Astrocyte of the cerebellum (primary cell): ENCODE measurements at regions not wholly inside any gene's neighbourhood (a gene's known extent, or its start where the extent isn't known, plus 50 kb on each side); places are given as distances from the start of the nearest gene placed in this dataset.
A peak's percentile ranks its signal among the peaks of the same experiment; 100 is the strongest.

Experiments used
- DNase-seq: peaks from one replicate; pipeline ENCODE4 v3.0.0-alpha.2; 2011; ENCODE audit warnings: low read depth
- H3K4me3 ChIP-seq: 2 replicates; pipeline ENCODE4 v1.5.1; 2011; ENCODE audit warnings: mild to moderate bottlenecking, low read depth, low read length, moderate library complexity
- in situ Hi-C: cut with HindIII; loops from 2 replicates; pipeline ENCODE4 v1.10.0; 2017; ENCODE audit warnings: low sequenced_read_pairs
- TF ChIP-seq, protein P1 (sequence below): IDR thresholded peaks from 2 replicates; pipeline ENCODE4 v1.5.1; 2012; ENCODE audit warnings: low read length, low read depth, moderate library complexity, mild to moderate bottlenecking; ENCODE audit errors: missing control alignments

DNA sequence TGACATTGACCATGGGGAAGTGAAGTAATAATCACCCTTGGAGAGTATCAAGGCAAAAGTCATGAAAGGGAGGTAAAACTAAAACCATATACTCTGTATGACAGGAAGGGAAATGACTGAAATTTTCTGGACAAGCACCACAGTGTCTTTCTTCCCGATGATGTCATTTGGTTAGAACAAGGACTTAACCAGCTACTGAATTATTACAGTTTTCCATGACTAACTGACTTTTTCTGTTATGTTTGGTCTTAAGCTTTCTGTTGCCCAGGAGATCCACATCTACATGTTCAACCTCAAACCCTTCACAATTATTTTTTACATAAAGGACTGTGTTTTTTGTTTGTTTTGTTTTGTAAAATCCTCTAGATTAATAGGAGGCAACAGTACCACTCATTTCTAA, 191.9 kb upstream of the IL12A start:
- TF ChIP-seq, protein P1, sequence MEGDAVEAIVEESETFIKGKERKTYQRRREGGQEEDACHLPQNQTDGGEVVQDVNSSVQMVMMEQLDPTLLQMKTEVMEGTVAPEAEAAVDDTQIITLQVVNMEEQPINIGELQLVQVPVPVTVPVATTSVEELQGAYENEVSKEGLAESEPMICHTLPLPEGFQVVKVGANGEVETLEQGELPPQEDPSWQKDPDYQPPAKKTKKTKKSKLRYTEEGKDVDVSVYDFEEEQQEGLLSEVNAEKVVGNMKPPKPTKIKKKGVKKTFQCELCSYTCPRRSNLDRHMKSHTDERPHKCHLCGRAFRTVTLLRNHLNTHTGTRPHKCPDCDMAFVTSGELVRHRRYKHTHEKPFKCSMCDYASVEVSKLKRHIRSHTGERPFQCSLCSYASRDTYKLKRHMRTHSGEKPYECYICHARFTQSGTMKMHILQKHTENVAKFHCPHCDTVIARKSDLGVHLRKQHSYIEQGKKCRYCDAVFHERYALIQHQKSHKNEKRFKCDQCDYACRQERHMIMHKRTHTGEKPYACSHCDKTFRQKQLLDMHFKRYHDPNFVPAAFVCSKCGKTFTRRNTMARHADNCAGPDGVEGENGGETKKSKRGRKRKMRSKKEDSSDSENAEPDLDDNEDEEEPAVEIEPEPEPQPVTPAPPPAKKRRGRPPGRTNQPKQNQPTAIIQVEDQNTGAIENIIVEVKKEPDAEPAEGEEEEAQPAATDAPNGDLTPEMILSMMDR: no peak
- DNase-seq: peak; percentile 66
- H3K4me3 ChIP-seq: no peak overlapping the region
- in situ Hi-C loops: no loop called here

DNA sequence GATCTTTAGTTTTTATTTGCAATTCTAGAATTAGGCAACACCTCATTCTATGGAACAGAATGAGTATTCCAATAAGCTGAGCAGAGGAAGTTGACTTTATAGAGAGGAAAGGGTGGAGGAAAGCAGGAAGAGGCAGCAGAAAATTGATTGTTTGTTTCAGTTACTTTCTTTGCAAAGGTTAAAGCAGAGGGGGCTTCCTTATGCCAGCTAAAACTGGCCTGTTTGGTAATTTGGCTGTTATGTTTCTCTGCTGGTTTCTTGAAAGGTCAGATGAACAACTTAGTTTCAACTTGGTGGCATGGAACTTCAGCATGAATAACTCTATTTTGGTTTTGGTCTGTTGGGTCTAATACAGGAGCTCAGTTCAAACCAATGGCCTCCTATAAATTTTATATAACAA, 190.9 kb upstream of the IL12A start:
- H3K4me3 ChIP-seq: no peak overlapping the region
- DNase-seq: no peak
- TF ChIP-seq, protein P1: no peak
- in situ Hi-C loops: no loop called here

DNA sequence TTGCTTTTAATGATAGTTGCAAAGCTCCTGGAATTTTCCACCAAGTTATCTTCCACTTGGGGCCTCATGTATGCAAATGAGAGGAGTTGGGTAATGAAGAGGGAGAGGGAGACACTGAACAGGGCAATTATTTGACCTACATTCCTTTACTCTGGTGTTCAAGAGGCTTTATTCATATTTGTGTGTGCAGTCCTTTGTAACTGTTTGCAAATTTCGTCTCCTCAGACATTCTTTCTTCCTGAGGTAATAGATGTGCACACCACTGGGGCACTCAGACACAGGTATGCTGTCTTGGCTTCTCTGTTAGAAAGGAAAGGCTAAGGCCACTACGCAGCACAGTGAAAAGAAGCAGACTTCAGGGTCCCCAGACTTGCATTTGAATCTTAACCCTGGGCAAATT, 189.7 kb upstream of the IL12A start:
- in situ Hi-C loops: no loop called here
- TF ChIP-seq, protein P1: no peak
- H3K4me3 ChIP-seq: no peak overlapping the region
- peak; percentile 52 for DNase-seq

DNA sequence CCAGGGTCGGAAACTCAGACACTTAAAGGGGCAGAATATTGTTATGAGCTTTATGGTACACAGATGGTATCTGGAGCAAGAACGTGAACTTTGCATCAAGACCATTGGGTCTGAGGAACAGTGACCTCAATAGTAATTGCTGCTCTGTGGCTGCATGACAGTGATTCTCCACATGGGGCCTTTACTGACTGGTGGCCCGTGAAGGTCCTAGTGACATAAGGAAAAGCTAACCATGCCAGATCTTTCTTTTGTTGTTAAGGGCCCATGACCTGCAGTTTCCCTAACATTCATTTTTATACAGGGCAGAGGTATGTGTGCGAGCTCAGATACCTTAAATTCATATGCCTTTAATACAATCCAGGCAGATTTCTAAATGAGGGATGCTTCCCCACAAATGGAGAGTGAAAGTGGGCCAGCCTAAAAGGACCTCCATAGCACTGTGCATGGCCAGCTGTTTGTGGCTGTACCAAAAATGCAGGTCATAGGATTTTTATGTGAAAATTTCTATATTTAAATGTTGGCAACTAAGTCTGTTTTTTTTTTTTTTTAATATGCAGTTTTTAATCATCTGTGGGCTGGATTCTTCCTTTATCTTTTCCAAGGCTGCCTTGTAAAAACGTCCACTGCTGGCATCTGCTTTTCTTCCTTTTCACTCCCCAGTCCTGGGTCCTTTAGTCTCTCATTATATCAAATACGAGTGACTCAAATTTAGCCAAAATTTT, 188.0 kb upstream of the IL12A start:
- no peak overlapping the region for H3K4me3 ChIP-seq
- DNase-seq: no peak
- in situ Hi-C loops: loop anchor here (5.0 kb wide), 1 partner anchor 533 kb away; no protein-coding TSS in a partner anchor
- TF ChIP-seq, protein P1: no peak

DNA sequence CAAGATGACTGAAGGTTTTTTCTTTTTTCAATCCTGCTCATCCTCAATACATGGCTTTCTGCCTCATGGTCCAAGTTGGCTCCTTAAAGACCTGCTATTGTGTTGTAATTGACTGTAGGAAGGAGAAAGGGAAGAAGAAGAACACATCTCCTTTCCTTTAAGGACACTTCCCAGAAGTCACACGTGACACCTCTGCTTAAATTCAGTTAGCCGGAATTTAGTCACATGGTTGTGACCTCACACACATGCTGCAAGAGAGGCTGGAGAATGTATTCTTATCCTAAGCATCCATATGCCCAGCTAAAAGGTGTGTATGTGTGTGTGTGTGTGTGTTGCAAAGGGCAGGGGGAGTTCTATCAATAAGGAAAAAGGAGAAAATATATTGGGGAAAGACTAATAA, 185.8 kb upstream of the IL12A start:
- TF ChIP-seq, protein P1: no peak
- DNase-seq: no peak
- in situ Hi-C loops: loop anchor here (5.0 kb wide), 1 partner anchor 536 kb away; no protein-coding TSS in a partner anchor
- no peak overlapping the region for H3K4me3 ChIP-seq

DNA sequence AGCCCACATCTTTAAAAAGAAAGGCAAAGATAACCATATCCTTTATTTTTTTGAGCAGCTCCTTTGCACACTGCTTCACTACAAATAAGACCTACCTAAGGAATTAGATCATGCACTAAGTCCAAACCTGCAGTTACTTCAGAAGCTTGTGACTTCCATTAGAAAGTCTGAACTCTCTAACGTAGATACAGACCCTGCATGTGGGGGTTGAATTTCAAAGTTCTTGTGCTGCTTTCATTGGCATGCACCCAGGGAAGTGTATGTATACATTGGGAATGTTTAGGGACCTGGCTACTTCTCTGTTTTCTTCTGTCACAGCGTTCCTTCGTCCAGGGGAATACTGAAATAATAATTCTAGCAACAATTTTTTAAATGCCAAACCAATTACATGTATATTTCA, 185.2 kb upstream of the IL12A start:
- in situ Hi-C loops: loop anchor here (5.0 kb wide), 1 partner anchor 536 kb away; no protein-coding TSS in a partner anchor
- TF ChIP-seq, protein P1: no peak
- DNase-seq: no peak
- H3K4me3 ChIP-seq: no peak overlapping the region
